ENCODE measurements at regions not wholly inside any gene's neighbourhood (a gene's known extent, or its start where the extent isn't known, plus 50 kb on each side); places are given as distances from the start of the nearest gene placed in this dataset.

- TF ChIP-seq CTCF (tag by site-specific recombination; IDR thresholded peaks at IDR 0.05), result no peak
- TF ChIP-seq ZNF521 (tag by site-specific recombination; IDR thresholded peaks at IDR 0.05), result no peak
- no peak for TF ChIP-seq ZNF670 (tag by site-specific recombination; IDR thresholded peaks at IDR 0.05; ENCODE audit: low read depth)
- no peak for TF ChIP-seq HOXC10 (CRISPR knock-in tag; IDR thresholded peaks at IDR 0.05)
- no peak for TF ChIP-seq ZBTB10 (tag by site-specific recombination; IDR thresholded peaks at IDR 0.05)
- TF ChIP-seq ZNF266 (tag by site-specific recombination; IDR thresholded peaks at IDR 0.05; ENCODE audit: low read depth), result no peak
- TF ChIP-seq ZNF2 (tag by site-specific recombination; IDR thresholded peaks at IDR 0.05), result no peak
- no peak for TF ChIP-seq ZNF704 (tag by site-specific recombination; IDR thresholded peaks at IDR 0.05)
- no peak for TF ChIP-seq ZNF510 (tag by site-specific recombination; IDR thresholded peaks at IDR 0.05; ENCODE audit: insufficient replicate concordance)
- no peak for TF ChIP-seq ZNF175 (tag by site-specific recombination; IDR thresholded peaks at IDR 0.05)
Observed at GRCh38 chr18:66687635-66688034, 83.7 kb upstream of the CDH19 start.
